GM19238 (cell line): ENCODE measurements at regions not wholly inside any gene's neighbourhood (a gene's known extent, or its start where the extent isn't known, plus 50 kb on each side); places are given as distances from the start of the nearest gene placed in this dataset.

ENCODE experiments used
- DNase-seq: peaks from one replicate; pipeline ENCODE4 v3.0.0; 2011; ENCODE audit warnings: low spot score; ENCODE audit not compliant: insufficient read length

GRCh38 chr2:41967476-41968181, 80.2 kb upstream of the PKDCC start:
- no peak for DNase-seq

- no peak for DNase-seq
Observed at GRCh38 chr2:41968182-41968578, 79.6 kb upstream of the PKDCC start.

DNA sequence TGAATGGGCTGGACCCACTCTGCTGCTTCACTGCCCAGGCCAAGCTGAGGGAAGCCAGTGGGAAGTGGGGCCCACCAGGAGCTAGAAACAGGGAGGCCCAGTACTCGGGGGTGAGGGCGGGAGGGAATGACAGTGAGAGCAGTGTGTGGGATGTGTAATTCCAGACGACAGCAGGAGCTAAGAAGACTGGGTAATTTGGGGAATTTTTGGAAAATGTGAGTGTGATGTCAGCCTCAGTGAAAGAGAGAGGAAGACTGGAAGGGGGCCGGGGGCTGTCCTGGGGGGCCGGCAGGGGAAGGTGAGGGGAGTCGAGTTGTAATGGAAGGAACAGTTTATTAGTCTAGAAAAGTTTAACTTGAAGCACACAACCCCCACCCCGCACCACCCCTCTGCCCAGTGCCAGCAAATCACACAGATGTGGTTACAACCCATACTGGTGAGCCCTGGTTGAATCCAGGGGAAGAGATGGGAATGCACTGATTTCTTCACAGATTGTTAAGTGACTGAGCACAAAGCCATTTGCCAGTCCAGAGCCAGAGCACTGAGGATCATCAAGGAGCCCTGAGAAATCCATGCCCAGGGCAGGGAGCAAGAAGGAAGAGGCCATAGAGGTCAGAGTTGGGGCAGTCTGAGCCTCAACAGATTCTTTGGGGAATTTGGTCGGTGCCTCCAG, 76.7 kb upstream of the PKDCC start:
- no peak for DNase-seq

DNA sequence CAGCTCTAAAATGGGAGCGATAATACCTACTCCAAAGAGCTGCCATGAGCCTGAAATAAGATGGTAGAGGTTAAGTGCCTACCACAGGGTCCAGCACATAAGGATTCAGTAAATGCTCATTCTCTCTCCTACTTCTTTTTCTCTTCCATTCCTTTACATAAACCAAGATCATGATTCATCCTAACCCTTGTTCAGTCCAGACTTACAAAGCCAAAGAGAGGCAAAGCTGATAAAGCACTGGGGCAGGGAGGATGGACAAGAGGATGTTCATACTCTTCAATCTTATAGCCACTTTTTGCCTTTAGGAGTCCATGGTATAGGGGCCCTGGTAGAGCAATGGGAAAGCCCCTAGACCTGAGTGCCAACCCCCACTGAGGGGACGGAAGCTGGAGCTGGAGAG, 75.6 kb upstream of the PKDCC start:
- DNase-seq: no peak

- DNase-seq: no peak
Observed at GRCh38 chr2:41972819-41973218, 75.0 kb upstream of the PKDCC start.

DNA sequence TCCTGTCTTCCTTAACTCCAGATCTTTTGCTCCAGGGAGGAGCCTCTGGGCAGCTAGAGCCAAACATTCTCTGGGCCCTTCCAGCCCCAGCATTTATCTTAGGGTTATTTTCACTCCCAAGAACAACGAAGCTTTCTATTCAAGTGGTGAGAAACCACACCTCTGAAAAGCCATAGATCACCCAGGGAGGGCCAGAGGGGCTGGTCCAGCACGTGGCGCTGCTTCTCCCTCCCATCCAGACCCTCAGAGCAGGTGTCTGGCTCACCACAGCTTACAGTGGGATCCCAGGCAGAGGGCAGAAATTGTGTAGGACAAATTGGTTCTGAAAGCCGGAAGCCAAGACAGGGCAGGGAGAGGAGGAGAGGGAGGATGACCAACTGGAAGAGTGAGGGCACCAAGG, 74.0 kb upstream of the PKDCC start:
- DNase-seq: no peak

DNA sequence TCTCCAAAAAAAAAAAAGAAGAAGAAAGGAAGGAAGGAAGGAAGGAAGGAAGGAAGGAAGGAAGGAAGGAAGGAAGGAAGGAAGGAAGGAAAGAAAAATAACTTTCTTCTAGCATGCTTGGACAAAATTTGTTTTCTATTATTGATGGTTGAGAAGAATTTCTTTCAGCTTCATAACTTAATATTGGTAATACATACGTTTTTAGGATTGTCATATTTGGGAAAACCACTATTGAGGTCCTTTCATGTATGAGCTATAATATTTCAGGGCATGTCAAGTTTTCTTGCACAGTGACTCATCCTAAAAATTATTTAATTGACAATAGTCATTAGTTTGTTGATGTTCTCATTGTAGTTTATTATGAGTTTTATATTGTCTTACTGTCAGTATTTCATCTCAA, 66.4 kb upstream of the PKDCC start:
- no peak for DNase-seq

DNA sequence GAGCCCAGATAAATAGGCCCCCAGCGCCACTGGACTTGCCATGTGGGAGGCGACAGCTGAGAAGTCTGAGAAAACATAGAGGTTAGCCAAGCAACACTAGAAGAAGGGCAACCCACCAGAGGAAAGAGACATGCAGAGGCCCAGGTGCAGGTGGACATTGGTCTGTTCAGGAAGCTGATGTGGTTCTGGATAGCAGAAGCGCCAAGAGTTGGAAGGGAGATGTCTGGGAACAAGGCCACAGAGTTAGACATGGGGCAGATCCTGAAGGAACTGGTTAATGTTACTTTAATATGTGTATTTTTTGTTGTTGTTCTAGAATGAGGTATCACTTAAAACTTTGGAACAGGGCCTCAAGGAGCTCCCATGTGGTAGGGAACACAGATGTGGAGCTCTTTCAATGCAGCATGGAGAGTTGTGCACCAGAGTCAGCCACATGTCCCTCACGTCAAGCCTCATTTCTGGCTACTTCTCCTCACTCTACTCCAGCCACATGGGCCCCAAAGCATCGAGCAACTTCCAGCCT, 62.2 kb upstream of the PKDCC start:
- DNase-seq: no peak

DNA sequence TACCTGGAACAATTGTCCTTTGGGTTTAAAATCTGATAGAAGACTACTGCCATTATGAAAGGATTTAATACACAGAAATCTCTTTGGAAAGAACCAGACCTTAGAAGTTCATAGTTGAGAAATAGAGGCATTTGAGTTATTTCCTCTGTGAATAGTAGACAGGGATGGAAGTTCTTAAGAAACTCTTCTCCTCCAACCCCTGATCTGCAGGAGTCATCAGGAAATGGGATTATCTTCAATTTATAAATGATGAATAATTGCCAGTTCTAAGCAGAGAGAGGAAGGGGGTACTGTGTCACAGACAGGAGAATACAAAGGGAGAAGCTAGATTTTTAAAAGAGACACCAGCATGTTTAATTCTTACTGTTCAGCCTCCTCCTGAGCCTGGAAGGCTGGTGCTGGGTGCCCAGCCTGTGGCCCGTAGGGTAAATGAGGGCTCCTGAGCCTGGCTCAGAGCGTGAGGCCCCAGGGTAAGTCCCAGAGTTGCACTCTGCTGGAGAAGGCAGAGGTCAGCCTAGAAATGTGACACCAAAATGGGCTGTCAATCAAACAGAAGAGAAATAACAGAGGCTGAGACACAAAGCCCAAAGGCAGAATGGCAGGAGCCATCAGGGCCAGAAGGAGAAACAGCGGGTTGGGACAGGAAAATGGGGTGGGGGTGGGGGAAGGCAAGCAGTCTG, 58.2 kb upstream of the PKDCC start:
- no peak for DNase-seq

GRCh38 chr2:41990245-41990644, 57.6 kb upstream of the PKDCC start:
- DNase-seq: no peak

DNA sequence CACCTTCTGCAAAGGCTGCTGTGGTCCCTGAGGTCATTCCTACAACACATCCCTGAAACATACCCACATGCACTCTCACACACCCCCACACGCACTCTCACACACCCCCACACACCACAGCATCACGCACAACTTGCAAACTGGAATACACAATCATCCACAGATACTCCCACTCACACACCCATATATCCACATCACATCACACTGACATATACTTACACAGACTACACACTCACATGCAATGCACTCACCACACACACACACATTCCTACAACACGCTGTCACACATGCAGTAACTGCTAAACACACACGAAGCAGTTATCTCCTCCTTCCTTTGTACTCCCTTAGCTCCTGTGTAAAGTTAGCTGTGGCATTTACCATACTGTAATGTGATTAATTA, 57.1 kb upstream of the PKDCC start:
- no peak for DNase-seq

DNA sequence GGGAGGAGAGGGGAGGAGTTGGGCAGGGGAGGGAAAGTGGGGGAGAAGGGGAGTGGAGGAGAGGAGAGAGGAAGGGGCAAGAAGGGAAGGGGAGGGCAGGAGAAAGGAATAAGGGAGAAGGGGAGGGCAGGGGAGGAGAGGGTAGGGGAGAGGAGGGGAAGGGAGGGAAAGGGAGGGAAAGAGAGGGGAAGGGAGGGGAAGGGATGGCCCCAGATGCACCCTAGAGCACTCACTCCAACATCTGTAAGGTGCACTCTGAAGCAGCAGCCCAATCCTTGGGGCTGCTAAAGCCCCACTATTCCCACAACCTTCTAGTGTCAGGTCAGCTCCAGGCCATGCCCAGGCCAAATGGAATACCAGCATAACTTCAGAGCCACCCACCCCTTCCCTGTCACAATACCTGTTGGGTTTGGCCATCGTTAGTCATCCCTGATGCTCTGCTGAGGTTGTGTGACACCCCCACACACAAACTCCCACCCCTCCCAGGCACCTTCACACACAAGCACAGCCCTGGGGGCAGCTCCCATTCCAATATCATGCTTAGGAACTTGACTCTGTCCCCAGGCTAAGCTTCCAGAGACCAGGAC, 55.7 kb upstream of the PKDCC start:
- no peak for DNase-seq

DNA sequence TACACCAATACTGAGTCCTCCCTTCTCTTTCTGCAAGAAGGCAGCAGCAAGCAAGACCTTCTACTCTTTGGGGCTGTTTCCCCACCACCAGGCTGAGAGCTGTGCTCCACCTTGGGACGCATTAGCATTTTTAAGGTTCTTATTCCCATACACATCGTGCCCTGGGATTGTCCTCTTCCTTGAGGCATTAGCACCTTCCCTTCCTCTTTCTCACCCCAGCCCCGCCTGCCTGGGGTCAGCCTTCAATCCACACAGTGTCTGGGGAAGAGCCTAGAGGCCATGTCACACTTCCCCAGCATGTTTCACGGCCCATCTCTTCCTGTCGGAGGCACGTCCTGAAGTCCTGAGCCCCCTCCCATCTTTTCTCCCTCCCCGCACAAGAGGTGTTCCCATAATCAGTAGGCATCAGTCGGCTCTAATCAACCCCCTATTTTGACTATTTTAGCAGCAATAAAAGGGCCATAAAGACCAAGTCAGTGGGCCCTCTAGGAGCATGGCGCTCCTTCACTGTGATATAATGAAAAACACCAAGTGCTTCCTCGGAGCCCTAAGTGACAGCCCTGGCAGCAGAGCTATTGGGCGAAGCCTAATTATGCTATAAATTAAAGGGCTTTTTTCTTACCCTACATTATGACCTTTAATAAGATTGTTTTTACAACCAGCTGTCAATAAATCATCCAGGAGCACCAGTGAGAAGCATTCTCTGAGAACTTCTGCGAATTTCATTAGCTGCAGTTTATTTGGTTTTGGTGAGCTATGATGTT, 55.0 kb upstream of the PKDCC start:
- DNase-seq: no peak

DNA sequence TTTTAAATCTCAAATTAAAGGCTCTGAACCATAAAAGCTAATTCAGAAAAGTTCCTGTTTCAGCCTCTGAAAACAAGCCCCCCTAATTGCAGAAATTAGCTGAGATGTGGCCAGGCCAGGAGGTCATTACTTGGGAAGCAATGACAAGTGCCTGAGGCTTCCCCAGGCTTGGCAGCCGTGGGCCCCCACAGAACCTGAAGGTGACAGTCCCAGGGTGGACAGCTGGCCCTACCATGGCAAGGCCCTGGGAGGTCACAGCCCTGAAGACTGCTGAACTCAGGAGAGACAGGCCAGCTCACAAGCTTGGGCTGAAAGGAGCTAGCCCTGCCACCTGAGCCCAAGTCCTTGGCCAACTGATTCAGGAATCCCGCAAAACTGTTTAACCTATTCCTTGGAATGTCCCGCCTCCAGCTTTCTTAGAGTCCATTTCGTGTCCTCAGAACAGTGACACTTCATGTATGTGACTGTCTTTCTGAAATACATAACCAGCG, 54.3 kb upstream of the PKDCC start:
- DNase-seq: no peak

DNA sequence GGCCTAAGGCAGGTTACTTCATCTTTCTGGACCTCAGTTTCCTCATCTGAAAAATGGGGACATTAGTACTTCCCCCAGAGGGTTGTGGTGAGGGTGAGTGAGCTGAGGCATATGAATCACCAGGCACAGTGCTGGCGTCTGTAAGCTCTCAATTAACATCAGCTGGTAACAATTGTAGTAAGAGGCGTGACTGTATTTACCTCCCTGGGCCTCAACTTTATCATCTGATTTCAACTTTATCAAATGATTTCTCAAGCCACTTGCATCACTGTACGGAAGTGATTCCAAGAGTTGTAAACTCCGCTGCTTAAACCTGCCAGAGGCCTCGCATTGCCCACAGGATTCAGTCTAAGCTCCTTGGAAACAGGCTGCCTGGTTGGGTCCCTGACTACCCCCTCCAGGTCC, 53.6 kb upstream of the PKDCC start:
- no peak for DNase-seq

DNA sequence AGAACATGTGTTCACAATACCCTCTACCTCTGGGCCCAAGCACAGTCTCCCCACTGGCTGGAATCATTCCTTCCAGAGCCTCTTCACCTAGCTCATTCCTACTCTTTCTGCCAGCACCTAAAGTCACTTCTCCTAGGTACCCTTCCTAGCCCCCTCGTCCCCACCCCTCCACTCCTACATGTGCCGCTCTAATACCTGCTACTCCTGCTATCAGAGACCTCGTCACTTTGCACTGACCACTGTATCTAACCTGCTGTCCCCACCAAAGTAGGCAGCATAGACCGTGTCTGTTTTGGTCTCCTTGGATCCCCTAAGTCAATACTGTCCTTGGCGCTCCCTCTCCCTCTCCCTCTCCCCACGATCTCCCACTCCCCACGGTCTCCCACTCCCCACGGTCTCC, 53.2 kb upstream of the PKDCC start:
- no peak for DNase-seq

- DNase-seq: no peak
Observed at GRCh38 chr2:41997561-41997960, 50.3 kb upstream of the PKDCC start.
